A549 (cell line): ENCODE measurements at regions not wholly inside any gene's neighbourhood (a gene's known extent, or its start where the extent isn't known, plus 50 kb on each side); places are given as distances from the start of the nearest gene placed in this dataset.
"Not testable (repeated sequence)": the region's sequence is repeated elsewhere in the genome, so short reads cannot be mapped to it uniquely, and the experiment has no call there.

Experiments
- CTCF ChIP-seq: fragments of >200 bp; sonication (Bioruptor Twin); formaldehyde crosslinking; IDR thresholded peaks from 3 replicates; pipeline ENCODE4 v1.5.1; 2016
- ELK1 ChIP-seq: fragments of 150-350 bp; IDR thresholded peaks from 2 replicates; pipeline ENCODE4 v1.6.1; 2014; ENCODE audit warnings: low read depth, mild to moderate bottlenecking, low read length
- EP300 ChIP-seq, 2 experiments: fragments of >200 bp; sonication (Bioruptor Twin); formaldehyde crosslinking; IDR thresholded peaks; 2 replicates in 1 of 2; 3 replicates in 1 of 2; pipeline ENCODE4 v1.6.1; 2016 to 2017
- GATA3 ChIP-seq: IDR thresholded peaks from 2 replicates; pipeline ENCODE4 v1.6.1; 2012; ENCODE audit warnings: borderline replicate concordance
- HDAC2 ChIP-seq: fragments of 200-600 bp; sonication (generic); IDR thresholded peaks from 2 replicates; pipeline ENCODE4 v1.6.1; 2016
- HEYL ChIP-seq: fragments of 250-450 bp; sonication (Bioruptor Pico); IDR thresholded peaks from 2 replicates; pipeline ENCODE4 v1.8.0; 2021; ENCODE audit warnings: mild to moderate bottlenecking, moderate library complexity
- JUN ChIP-seq, 2 experiments: fragments of >200 bp; sonication (Bioruptor Twin); formaldehyde crosslinking; IDR thresholded peaks; 2 replicates in 1 of 2; 3 replicates in 1 of 2; pipeline ENCODE4 v1.6.1; 2016 to 2017
- KDM5A ChIP-seq: fragments of 200-600 bp; sonication (generic); IDR thresholded peaks from 2 replicates; pipeline ENCODE4 v1.6.1; 2016; ENCODE audit warnings: antibody characterized with exemption, mild to moderate bottlenecking
- PBX3 ChIP-seq: IDR thresholded peaks from 2 replicates; pipeline ENCODE4 v1.6.1; 2012
- POLR2A ChIP-seq: IDR thresholded peaks from 2 replicates; pipeline ENCODE4 v1.6.1; 2012; ENCODE audit warnings: mild to moderate bottlenecking, low read length
- RNF2 ChIP-seq: fragments of 200-600 bp; sonication (generic); IDR thresholded peaks from 2 replicates; pipeline ENCODE4 v1.6.1; 2016; ENCODE audit warnings: low read depth, mild to moderate bottlenecking, antibody characterized with exemption, moderate library complexity, borderline replicate concordance
- SMC3 ChIP-seq: fragments of >200 bp; sonication (Bioruptor Twin); formaldehyde crosslinking; IDR thresholded peaks from 3 replicates; pipeline ENCODE4 v1.6.1; 2018; ENCODE audit warnings: inconsistent platforms
- ZNF302 ChIP-seq: fragments of 250-450 bp; sonication (Bioruptor Pico); IDR thresholded peaks from 2 replicates; pipeline ENCODE4 v1.9.0; 2021; ENCODE audit warnings: inconsistent platforms, mild to moderate bottlenecking, moderate library complexity
- TF ChIP-seq, protein P1 (sequence below): fragments of 200-600 bp; sonication (generic); IDR thresholded peaks from 2 replicates; pipeline ENCODE4 v1.6.1; 2016; ENCODE audit warnings: antibody characterized with exemption, mild to moderate bottlenecking, moderate library complexity

GRCh38 chr13:24973102-24973501, 122.8 kb upstream of the PABPC3 start:
- TF ChIP-seq RNF2; HDAC2; CTCF; ELK1; HEYL (CRISPR knock-in tag); POLR2A; EP300 (IDR thresholded peaks at IDR 0.05); ZNF302 (CRISPR knock-in tag); SMC3; GATA3; KDM5A; JUN (IDR thresholded peaks at IDR 0.05); PBX3: not testable (repeated sequence)
- TF ChIP-seq, protein P1, sequence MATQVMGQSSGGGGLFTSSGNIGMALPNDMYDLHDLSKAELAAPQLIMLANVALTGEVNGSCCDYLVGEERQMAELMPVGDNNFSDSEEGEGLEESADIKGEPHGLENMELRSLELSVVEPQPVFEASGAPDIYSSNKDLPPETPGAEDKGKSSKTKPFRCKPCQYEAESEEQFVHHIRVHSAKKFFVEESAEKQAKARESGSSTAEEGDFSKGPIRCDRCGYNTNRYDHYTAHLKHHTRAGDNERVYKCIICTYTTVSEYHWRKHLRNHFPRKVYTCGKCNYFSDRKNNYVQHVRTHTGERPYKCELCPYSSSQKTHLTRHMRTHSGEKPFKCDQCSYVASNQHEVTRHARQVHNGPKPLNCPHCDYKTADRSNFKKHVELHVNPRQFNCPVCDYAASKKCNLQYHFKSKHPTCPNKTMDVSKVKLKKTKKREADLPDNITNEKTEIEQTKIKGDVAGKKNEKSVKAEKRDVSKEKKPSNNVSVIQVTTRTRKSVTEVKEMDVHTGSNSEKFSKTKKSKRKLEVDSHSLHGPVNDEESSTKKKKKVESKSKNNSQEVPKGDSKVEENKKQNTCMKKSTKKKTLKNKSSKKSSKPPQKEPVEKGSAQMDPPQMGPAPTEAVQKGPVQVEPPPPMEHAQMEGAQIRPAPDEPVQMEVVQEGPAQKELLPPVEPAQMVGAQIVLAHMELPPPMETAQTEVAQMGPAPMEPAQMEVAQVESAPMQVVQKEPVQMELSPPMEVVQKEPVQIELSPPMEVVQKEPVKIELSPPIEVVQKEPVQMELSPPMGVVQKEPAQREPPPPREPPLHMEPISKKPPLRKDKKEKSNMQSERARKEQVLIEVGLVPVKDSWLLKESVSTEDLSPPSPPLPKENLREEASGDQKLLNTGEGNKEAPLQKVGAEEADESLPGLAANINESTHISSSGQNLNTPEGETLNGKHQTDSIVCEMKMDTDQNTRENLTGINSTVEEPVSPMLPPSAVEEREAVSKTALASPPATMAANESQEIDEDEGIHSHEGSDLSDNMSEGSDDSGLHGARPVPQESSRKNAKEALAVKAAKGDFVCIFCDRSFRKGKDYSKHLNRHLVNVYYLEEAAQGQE: not testable (repeated sequence)
